HG03460 (cell line): ENCODE measurements at regions not wholly inside any gene's neighbourhood (a gene's known extent, or its start where the extent isn't known, plus 50 kb on each side); places are given as distances from the start of the nearest gene placed in this dataset.

Source experiments
- ATAC-seq: cut with Tn5 transposase; IDR thresholded peaks from one replicate; pipeline ENCODE4 v1.9.1; 2021; ENCODE audit not compliant: unreplicated experiment

GRCh38 chr10:125283836-125284614, 123.7 kb upstream of the CTBP2 start:
- no peak for ATAC-seq

GRCh38 chr10:125283191-125283835, 123.0 kb upstream of the CTBP2 start:
- no peak for ATAC-seq

- ATAC-seq: no peak
Measured at GRCh38 chr10:125281091-125281490, 120.7 kb upstream of the CTBP2 start.

GRCh38 chr10:125276133-125276532, 115.8 kb upstream of the CTBP2 start:
- ATAC-seq: no peak

- no peak for ATAC-seq
Measured at GRCh38 chr10:125274961-125275360, 114.6 kb upstream of the CTBP2 start.

- ATAC-seq: no peak
Measured at GRCh38 chr10:125273023-125273422, 112.7 kb upstream of the CTBP2 start.

- no peak for ATAC-seq
Measured at GRCh38 chr10:125269716-125270115, 109.4 kb upstream of the CTBP2 start.

GRCh38 chr10:125266966-125267365, 106.6 kb upstream of the CTBP2 start:
- no peak for ATAC-seq

GRCh38 chr10:125266541-125266940, 106.2 kb upstream of the CTBP2 start:
- ATAC-seq: no peak

GRCh38 chr10:125265579-125265955, 105.2 kb upstream of the CTBP2 start:
- ATAC-seq: no peak

GRCh38 chr10:125264757-125265578, 104.6 kb upstream of the CTBP2 start:
- no peak for ATAC-seq

GRCh38 chr10:125264091-125264490, 103.7 kb upstream of the CTBP2 start:
- no peak for ATAC-seq

- ATAC-seq: no peak
Measured at GRCh38 chr10:125263551-125263950, 103.2 kb upstream of the CTBP2 start.

- no peak for ATAC-seq
Measured at GRCh38 chr10:125262920-125263319, 102.6 kb upstream of the CTBP2 start.

- ATAC-seq: no peak
Measured at GRCh38 chr10:125262409-125262808, 102.0 kb upstream of the CTBP2 start.

- ATAC-seq: no peak
Measured at GRCh38 chr10:125261491-125262186, 101.3 kb upstream of the CTBP2 start.

GRCh38 chr10:125260260-125260659, 99.9 kb upstream of the CTBP2 start:
- ATAC-seq: no peak

- ATAC-seq: no peak
Measured at GRCh38 chr10:125259651-125260050, 99.3 kb upstream of the CTBP2 start.

GRCh38 chr10:125258676-125259075, 98.3 kb upstream of the CTBP2 start:
- ATAC-seq: no peak

- no peak for ATAC-seq
Measured at GRCh38 chr10:125257521-125258108, 97.3 kb upstream of the CTBP2 start.

- ATAC-seq: no peak
Measured at GRCh38 chr10:125256026-125256425, 95.7 kb upstream of the CTBP2 start.
